GM21360 (cell line): ENCODE measurements at regions not wholly inside any gene's neighbourhood (a gene's known extent, or its start where the extent isn't known, plus 50 kb on each side); places are given as distances from the start of the nearest gene placed in this dataset.
"Not testable (repeated sequence)": the region's sequence is repeated elsewhere in the genome, so short reads cannot be mapped to it uniquely, and the experiment has no call there.

Source experiments
- ATAC-seq: cut with Tn5 transposase; IDR thresholded peaks from one replicate; pipeline ENCODE4 v1.9.1; 2021; ENCODE audit warnings: mild to moderate bottlenecking, moderate library complexity; ENCODE audit not compliant: unreplicated experiment

DNA sequence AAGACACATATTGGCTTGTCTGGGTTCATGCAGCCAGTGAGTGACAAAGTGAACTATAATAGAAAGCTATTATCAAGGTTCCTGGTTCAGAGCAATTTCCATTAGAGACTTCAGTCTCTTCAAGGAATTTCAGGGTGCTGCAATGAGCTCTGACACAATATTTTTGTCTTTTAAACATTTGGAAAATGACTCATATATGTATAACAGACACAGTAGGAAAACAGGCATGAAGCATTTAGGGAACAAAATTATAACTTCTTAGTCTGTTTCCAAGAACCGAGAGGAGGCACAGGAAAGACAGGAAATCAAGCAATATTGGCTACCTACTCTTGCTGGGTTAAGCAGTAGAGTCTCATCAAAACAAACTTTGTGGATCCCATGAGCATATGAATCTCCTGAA, 170.4 kb downstream of the PTPRC start:
- no peak for ATAC-seq

- ATAC-seq: no peak
Observed at GRCh38 chr1:198811449-198811848, 172.6 kb downstream of the PTPRC start.

GRCh38 chr1:198823626-198824025, 184.8 kb downstream of the PTPRC start:
- no peak for ATAC-seq

- ATAC-seq: no peak
Observed at GRCh38 chr1:198825254-198825653, 186.4 kb downstream of the PTPRC start.

- no peak for ATAC-seq
Observed at GRCh38 chr1:198829356-198829755, 190.5 kb downstream of the PTPRC start.

DNA sequence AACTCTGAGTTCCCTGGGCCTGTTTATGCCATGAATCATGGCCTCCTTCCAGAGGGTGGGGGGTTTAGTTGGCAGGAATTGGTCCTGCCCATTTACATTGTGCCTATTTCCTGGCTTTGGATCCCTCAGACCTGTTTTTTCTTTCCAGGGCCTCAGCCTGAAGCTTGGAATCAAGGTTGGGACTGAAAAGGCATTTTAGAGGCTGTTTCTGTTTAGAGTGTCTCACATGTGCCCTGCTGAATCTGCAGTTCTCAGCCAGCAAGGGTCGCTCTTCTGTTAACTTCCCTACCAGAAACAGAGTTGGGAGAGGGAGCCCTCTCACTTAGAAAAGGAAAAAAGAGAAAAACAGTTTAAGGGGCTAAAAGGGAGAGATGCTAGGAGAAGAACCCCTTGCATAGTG, 191.1 kb downstream of the PTPRC start:
- ATAC-seq: no peak

- no peak for ATAC-seq
Observed at GRCh38 chr1:198830412-198830811, 191.6 kb downstream of the PTPRC start.

- no peak for ATAC-seq
Observed at GRCh38 chr1:198833706-198834503, 195.1 kb downstream of the PTPRC start.

- no peak for ATAC-seq
Observed at GRCh38 chr1:198837278-198838021, 198.6 kb downstream of the PTPRC start.

DNA sequence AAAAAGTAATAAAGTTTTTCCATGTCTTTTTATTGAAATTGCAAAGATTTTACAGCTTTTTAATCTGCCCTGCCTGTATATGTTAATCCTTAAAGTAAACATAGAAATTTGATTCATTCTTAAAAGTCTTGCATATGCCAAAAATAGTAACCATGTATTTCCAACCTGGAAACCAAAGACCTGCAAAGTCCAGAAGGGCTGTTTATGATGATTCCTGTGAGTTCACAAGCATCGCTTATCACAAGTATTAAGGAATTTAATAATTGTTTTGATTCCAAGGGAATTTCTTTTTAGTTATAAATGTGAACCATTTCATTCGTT, 199.1 kb downstream of the PTPRC start:
- no peak for ATAC-seq

- ATAC-seq: no peak
Observed at GRCh38 chr1:198841477-198841876, 202.6 kb downstream of the PTPRC start.

DNA sequence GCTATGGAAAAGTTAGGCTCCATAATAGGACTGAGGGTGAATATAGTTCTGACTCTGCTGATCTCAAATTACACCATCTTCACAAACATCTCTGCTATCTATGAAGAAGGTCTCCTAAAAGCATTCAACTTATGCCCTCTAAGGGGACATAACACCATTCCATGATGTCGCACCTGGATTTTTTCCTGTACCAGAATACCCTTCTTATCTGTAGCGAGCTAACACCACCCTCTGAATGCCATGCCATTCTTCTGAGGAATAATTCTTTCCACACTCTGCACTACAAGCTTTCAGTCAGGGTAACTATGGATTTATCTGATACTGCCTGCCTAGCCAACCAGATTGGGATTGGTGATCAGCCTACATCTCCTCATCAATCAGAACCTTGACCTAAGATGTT, 203.8 kb downstream of the PTPRC start:
- no peak for ATAC-seq

DNA sequence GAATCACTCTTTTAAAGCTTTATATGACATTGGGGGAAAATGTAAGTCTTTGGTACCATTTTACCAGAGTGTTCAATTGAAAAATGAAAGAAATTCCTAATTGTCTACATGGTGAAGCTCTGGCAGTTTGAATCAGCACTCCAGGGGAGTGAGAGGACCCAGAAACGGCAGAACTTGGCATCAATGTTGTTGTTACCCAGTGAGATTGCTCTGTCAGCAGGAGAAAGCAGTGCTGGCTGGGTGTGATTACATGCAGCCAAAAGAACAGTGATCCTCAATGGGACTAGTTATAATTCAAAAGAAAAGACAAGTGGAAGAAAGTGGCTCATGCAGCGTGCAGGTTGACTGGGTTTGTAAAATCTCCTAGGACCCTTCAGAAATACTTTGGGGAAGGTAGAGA, 206.4 kb downstream of the PTPRC start:
- no peak for ATAC-seq

- ATAC-seq: no peak
Observed at GRCh38 chr1:198845851-198846250, 207.0 kb downstream of the PTPRC start.

DNA sequence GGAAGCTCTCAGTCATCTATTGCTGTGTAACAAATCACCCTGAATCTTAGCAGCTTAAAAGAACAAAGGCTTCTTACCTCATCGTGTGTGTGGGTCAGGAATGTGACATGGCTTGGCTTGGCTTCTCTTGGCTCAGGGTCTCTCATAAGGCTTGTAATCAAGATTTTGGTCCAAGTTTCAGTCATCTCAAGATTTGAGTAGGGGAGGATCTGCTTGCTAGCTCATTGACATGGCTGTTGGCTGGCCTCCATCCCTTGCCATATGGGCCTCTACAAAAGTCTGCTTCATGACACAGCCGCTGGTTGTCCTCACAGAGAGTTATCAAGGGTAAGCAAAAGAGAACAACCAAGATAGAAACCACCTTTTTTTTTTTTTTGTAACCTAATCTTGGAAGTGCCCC, 207.7 kb downstream of the PTPRC start:
- ATAC-seq: no peak

GRCh38 chr1:198848206-198848605, 209.4 kb downstream of the PTPRC start:
- no peak for ATAC-seq

DNA sequence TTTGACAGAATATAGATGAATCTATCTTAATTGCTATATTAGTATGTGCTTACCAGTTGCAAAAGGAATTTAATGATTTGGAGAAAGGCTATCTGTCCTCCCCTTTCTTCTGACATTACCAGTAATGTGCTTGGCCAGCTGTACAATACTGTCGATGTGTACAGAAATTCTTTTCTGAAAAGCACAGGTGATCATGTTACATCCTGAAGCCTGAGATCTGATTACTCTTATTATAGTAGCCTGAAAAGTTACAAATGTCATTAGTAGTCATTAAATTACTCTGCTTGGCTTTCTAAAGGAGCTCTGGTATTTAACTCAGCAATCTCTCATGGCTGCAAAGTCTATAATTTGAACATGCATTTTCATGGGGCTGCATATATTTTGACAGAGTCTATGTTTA, 209.8 kb downstream of the PTPRC start:
- no peak for ATAC-seq

DNA sequence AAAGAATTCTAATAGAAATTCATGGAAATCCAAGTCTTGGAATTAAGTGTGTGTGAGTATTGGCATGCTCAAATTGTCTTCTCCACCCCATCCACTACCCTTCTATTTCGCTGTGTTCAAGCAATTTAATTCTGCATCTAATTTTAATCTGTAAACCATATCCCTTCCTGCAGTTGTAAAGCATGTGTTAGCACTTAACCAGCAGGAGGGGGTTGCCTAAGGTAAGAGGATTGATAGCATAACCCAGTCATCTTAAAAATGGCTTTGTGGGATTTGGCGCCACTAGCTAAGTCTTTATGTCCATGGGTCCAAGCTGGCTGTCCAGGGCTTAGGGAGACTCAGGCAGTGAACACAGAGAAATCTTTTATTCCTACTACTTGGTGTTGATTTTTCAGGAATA, 210.3 kb downstream of the PTPRC start:
- ATAC-seq: no peak

GRCh38 chr1:198850196-198850595, 211.4 kb downstream of the PTPRC start:
- ATAC-seq: no peak

DNA sequence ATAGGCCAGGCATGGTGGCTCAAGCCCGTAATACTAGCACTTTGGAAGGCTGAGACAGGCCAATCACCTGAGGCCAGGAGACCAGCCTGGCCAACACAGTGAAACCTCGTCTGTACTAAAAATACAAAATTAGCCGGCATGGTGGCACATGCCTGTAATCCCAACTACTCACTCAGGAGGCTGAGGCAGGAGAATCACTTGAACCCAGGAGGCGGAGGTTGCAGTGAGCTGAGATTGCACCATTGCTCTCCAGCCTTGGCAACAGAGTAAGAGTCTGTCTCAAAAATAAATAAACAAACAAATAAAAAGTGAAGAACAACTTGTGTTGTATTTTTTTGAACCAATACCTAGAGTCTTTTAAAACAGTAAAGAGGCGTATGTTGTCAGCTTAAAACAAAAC, 212.1 kb downstream of the PTPRC start:
- ATAC-seq: not testable (repeated sequence)

DNA sequence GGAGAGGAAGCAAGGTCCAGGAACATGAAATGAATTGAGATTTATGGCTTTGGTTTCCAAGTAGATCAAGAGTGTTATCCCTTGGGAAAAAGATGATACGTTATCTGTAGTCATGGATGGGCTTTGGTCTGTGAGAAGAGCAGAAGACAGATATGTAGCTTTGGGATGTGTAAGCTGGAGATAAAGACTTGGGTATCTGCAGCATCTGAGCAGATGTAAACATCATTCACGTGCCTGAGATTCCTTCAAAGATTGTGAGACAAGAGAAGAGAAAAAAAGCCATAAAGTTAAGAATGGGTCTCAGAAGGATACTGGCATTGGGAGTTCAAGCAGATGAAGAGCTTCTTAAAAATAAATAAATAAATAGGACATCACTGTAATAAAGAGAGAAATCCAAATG, 217.8 kb downstream of the PTPRC start:
- ATAC-seq: no peak

DNA sequence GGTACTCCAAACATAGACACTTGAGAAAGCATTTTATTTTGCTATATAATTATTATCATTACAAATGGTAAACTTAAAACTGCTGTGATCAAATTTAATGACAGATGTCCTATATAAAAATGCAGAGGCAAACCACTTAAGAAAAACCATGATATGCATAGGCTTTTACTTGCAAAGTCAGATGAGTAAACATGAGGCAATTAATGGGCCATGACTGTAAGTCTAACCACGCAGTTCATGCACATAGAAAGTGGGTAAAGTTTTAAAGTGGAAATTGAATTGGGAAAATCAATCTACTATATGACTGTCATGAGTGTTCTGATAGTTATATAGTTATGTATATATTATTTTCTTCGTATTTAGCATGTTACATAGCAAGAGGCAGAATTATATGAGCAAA, 219.2 kb downstream of the PTPRC start:
- no peak for ATAC-seq

GRCh38 chr1:198860371-198860770, 221.5 kb downstream of the PTPRC start:
- ATAC-seq: no peak
